ENCODE measurements at regions not wholly inside any gene's neighbourhood (a gene's known extent, or its start where the extent isn't known, plus 50 kb on each side); places are given as distances from the start of the nearest gene placed in this dataset.

- TF ChIP-seq CTCF (IDR thresholded peaks at IDR 0.05) (no peak), POLR2A (IDR thresholded peaks at IDR 0.05) (no peak)
Measured at GRCh38 chr10:25852364-25852941, 81.6 kb upstream of the MYO3A start.
